Ovary (tissue), 7 donors: ENCODE measurements at regions not wholly inside any gene's neighbourhood (a gene's known extent, or its start where the extent isn't known, plus 50 kb on each side); places are given as distances from the start of the nearest gene placed in this dataset.

Source experiments
- DNase-seq, 5 donors: peaks; one replicate each; pipeline ENCODE4 v3.0.0-alpha.2; 2019 to 2020
- H3K27ac ChIP-seq, 2 donors: fragments of 200-600 bp; one replicate each; pipeline versions ENCODE4 v1.5.1 to v1.8.0; 2019 to 2022
- H3K27me3 ChIP-seq: fragments of 200-600 bp; one replicate; pipeline ENCODE4 v1.8.0; 2022
- H3K36me3 ChIP-seq: fragments of 200-600 bp; sonication (generic); one replicate; pipeline ENCODE4 v1.5.1; 2019
- H3K4me1 ChIP-seq: one replicate; pipeline ENCODE4 v1.8.1; 2013; ENCODE audit warnings: mild to moderate bottlenecking, moderate library complexity; ENCODE audit not compliant: insufficient read depth
- H3K4me3 ChIP-seq: fragments of 200-600 bp; sonication (generic); one replicate; pipeline ENCODE4 v1.5.1; 2017
- H3K9me3 ChIP-seq, 2 donors: fragments of 200-600 bp in 1 of 2; sonication (generic) in 1 of 2; one replicate each; pipeline versions ENCODE4 v1.5.1 to v1.8.1; 2013 to 2019; ENCODE audit warnings: mild to moderate bottlenecking in 1 of 2, moderate library complexity in 1 of 2
- EP300 ChIP-seq: sonication (generic); formaldehyde crosslinking; IDR thresholded peaks from one replicate; pipeline ENCODE4 v1.6.1; 2017; ENCODE audit warnings: antibody characterized with exemption
- POLR2A ChIP-seq: fragments of 450-650 bp; IDR thresholded peaks from one replicate; pipeline ENCODE4 v1.6.1; 2017; ENCODE audit warnings: antibody characterized with exemption, mild to moderate bottlenecking, moderate library complexity
- WGBS, 3 donors: extraction: QIAGEN DNeasy Blood & Tissue Kit in 1 of 3; methylation state at CpG; one replicate each; pipeline versions ENCODE4 v1.1.5 to v1.1.7; 2013 to 2017; 5-methylcytosine and 5-hydroxymethylcytosine counted together
- intact Hi-C, 4 donors: fragments of 100-400 bp; cut with DNase I; formaldehyde crosslinking; loops; one replicate each; pipeline versions ENCODE4 v1.11.0 to v1.15.1; 2022 to 2023
- TF ChIP-seq, protein P1 (sequence below), 3 donors: fragments of 450-650 bp in 2 of 3; fragments of 200-600 bp in 1 of 3; IDR thresholded peaks; one replicate each; pipeline versions ENCODE4 v1.5.1 to v1.8.0; 2016 to 2022; ENCODE audit warnings: antibody characterized with exemption in 3 of 3, mild to moderate bottlenecking in 1 of 3
- donor health status: DM: no; HTN: no; CAD: no; lungs with moderate emphysema.
- donor health status: DM: no; HTN: no; CAD: no.
- donor health status: Bipolar disorder and iron deficiency.
- donor health status: DM: no; HTN: no; CAD: no.
- donor health status: DM: yes; HTN: yes; CAD: no.

DNA sequence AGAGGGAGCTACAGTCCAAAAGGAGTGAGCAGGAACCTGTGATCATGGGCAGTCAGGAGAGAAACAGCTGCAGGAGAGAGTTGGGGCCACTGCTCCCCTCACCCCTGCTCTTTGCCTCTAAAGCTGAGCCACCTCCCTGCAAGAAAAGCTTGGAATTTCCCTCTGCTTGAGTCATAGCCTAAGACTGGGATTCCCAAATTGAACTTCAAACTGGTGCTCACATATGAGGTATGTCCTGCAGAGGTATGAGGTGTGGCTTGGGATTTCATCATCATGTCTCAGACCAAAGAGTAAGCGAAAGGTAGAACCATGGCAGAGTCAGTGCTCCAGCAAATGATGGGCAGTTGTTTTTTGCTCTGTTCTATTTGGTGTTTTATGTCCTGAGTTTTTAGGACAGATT, 237.1 kb upstream of the NRP1 start:
- no peak for TF ChIP-seq EP300
- TF ChIP-seq, protein P1, sequence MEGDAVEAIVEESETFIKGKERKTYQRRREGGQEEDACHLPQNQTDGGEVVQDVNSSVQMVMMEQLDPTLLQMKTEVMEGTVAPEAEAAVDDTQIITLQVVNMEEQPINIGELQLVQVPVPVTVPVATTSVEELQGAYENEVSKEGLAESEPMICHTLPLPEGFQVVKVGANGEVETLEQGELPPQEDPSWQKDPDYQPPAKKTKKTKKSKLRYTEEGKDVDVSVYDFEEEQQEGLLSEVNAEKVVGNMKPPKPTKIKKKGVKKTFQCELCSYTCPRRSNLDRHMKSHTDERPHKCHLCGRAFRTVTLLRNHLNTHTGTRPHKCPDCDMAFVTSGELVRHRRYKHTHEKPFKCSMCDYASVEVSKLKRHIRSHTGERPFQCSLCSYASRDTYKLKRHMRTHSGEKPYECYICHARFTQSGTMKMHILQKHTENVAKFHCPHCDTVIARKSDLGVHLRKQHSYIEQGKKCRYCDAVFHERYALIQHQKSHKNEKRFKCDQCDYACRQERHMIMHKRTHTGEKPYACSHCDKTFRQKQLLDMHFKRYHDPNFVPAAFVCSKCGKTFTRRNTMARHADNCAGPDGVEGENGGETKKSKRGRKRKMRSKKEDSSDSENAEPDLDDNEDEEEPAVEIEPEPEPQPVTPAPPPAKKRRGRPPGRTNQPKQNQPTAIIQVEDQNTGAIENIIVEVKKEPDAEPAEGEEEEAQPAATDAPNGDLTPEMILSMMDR (IDR thresholded peaks at IDR 0.05): no peak
- no peak for TF ChIP-seq POLR2A
- 96 to 100% (median 100%) methylated on average over 1 of the region's 1 CpG for WGBS, 3 donors
- intact Hi-C loops: no loop called here
- H3K4me1 ChIP-seq: no peaks in the 10 kb centered on the region
- no peak overlapping the region for H3K4me3 ChIP-seq
- H3K36me3 ChIP-seq: no peaks in the 10 kb centered on the region
- no peak for DNase-seq
- no peak overlapping the region for H3K27ac ChIP-seq
- no peaks in the 10 kb centered on the region for H3K27me3 ChIP-seq
- H3K9me3 ChIP-seq: no peaks in the 10 kb centered on the region

DNA sequence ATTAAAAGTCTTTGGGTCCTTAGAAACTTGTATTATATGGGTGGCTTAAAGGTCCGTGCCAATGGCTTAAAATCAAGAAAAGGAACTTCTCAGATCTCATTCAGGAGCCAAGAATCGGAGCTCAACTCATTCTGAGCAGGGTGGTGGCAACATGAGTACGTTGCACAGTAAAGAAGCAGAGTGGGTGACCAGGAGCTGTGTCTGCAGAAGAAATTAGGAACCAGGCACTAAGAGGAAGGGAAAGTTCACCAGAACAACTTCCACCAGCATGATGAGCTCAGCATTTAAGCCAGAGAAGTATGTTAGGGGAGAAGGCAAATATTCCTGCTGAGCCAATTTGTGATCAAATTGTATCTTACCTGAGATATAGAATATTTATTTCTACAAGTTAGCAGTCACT, 236.0 kb upstream of the NRP1 start:
- no peak for DNase-seq
- 92 to 97% (median 94%) methylated on average over 3 of the region's 3 CpGs for WGBS, 3 donors
- no peak overlapping the region for H3K27ac ChIP-seq
- intact Hi-C loops: no loop called here
- TF ChIP-seq, protein P1 (IDR thresholded peaks at IDR 0.05): no peak
- no peak for TF ChIP-seq EP300
- TF ChIP-seq POLR2A: no peak
- no peaks in the 10 kb centered on the region for H3K9me3 ChIP-seq
- no peaks in the 10 kb centered on the region for H3K4me1 ChIP-seq
- no peaks in the 10 kb centered on the region for H3K27me3 ChIP-seq
- no peak overlapping the region for H3K4me3 ChIP-seq
- no peaks in the 10 kb centered on the region for H3K36me3 ChIP-seq

DNA sequence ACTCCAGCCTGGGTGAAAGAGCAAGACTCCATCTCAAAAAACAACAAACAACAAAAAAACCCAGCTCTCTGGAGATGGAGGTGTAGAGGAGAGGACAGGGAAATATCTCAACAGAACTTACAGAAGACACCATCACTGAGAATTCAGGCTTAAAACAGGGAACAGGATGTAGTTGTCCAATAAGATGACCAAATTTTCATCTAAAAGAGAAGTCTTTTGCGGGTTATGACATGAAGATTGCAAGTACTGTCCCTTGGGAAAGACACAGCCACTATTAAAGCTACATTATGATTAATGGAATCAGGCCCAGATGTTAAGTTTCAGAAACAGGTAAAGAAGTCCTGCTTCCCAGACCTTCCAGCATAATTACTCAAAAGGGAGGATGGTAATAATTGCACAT, 235.2 kb upstream of the NRP1 start:
- H3K9me3 ChIP-seq: no peaks in the 10 kb centered on the region
- H3K4me3 ChIP-seq: no peak overlapping the region
- no peaks in the 10 kb centered on the region for H3K4me1 ChIP-seq
- no peak for TF ChIP-seq POLR2A
- no peak for TF ChIP-seq EP300
- TF ChIP-seq, protein P1 (IDR thresholded peaks at IDR 0.05): no peak
- H3K27me3 ChIP-seq: no peaks in the 10 kb centered on the region
- no peak for DNase-seq
- no peak overlapping the region for H3K27ac ChIP-seq
- H3K36me3 ChIP-seq: no peaks in the 10 kb centered on the region
- 93 to 94% (median 94%) methylated on average over 1 of the region's 1 CpG for WGBS, 3 donors
- intact Hi-C loops: no loop called here

DNA sequence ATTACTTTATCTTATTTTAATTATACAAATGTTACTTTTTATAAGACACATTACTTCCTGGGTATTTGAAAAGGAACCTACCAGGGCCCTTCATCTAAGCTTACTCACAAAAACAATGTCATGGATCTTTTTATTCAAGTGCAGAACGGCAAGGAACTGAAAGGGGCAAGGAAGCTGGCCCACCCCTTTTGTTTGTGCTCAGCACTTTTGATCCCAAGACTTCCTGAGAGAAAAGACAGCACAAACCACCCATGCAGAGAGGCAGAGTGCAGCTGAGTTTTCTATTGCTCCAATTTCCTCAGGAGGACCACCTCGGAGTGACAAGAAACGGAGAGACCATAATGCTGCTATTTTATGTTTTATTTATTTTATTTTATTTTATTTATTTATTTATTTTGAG, 232.0 kb upstream of the NRP1 start:
- Histone ChIP-seq H3K27me3 (no peaks in the 10 kb centered on the region), H3K27ac (no peak overlapping the region), H3K4me1 (no peaks in the 10 kb centered on the region), H3K36me3 (no peaks in the 10 kb centered on the region), H3K4me3 (no peak overlapping the region), H3K9me3 (no peaks in the 10 kb centered on the region)
- intact Hi-C loops: no loop called here
- 76 to 81% (median 77%) methylated on average over 3 of the region's 3 CpGs for WGBS, 3 donors
- no peak for DNase-seq
- TF ChIP-seq, protein P1 (IDR thresholded peaks at IDR 0.05): no peak
- TF ChIP-seq EP300: no peak

DNA sequence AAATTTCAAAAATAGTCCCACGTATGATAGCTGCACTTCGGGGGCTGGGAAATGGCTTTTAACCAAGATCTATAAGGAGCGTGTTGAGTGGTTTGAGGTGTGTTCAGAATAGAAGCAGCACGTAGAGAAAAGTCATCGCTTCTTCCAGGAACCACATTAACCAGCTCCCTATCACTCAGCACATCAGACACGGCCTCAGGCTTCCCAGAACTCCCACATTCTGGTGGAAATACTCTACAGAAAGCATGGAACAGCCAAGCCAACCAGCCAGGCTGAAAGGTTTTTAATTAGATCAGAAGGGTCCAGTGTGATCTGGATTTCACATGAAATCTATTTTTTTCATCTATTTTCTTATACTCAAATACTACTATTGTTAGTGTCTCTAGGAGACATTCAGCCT, 231.5 kb upstream of the NRP1 start:
- no peak overlapping the region for H3K4me3 ChIP-seq
- no peaks in the 10 kb centered on the region for H3K27me3 ChIP-seq
- H3K9me3 ChIP-seq: no peaks in the 10 kb centered on the region
- 92 to 94% (median 94%) methylated on average over 6 of the region's 6 CpGs for WGBS, 3 donors
- intact Hi-C loops: no loop called here
- H3K4me1 ChIP-seq: no peaks in the 10 kb centered on the region
- DNase-seq: no peak
- no peak for TF ChIP-seq EP300
- TF ChIP-seq, protein P1 (IDR thresholded peaks at IDR 0.05): no peak
- no peak for TF ChIP-seq POLR2A
- no peaks in the 10 kb centered on the region for H3K36me3 ChIP-seq
- H3K27ac ChIP-seq: no peak overlapping the region
